Aorta (tissue), 5 donors: ENCODE measurements at regions not wholly inside any gene's neighbourhood (a gene's known extent, or its start where the extent isn't known, plus 50 kb on each side); places are given as distances from the start of the nearest gene placed in this dataset.

Experiments
- ATAC-seq: fragments of 200-7000 bp; cut with Tn5 transposase; one replicate; pipeline ENCODE4 v1.9.1; 2022; ENCODE audit warnings: moderate library complexity; ENCODE audit not compliant: low FRiP score
- DNase-seq, 2 donors: peaks; one replicate each; pipeline ENCODE4 v3.0.0-alpha.2; 2020
- H3K27ac ChIP-seq, 2 donors: one replicate each; pipeline ENCODE4 v1.5.1; 2013; ENCODE audit warnings: low read length in 2 of 2, mild to moderate bottlenecking in 2 of 2, moderate library complexity in 2 of 2, control low read depth in 1 of 2, inconsistent platforms in 1 of 2, low read depth in 1 of 2
- H3K27me3 ChIP-seq, 2 donors: one replicate each; pipeline ENCODE4 v1.6.1; 2013; ENCODE audit warnings: control low read depth in 1 of 2, low read length in 1 of 2, mild to moderate bottlenecking in 1 of 2, moderate library complexity in 1 of 2; ENCODE audit not compliant: insufficient read depth in 2 of 2, control insufficient read depth in 1 of 2
- H3K36me3 ChIP-seq, 2 donors: one replicate each; pipeline ENCODE4 v1.6.1; 2013; ENCODE audit warnings: control low read depth in 1 of 2, low read length in 1 of 2, mild to moderate bottlenecking in 1 of 2; ENCODE audit not compliant: insufficient read depth in 2 of 2, control insufficient read depth in 1 of 2
- H3K4me1 ChIP-seq, 2 donors: one replicate each; pipeline ENCODE4 v1.6.1; 2013; ENCODE audit warnings: low read length in 2 of 2, control low read depth in 1 of 2, mild to moderate bottlenecking in 1 of 2, moderate library complexity in 1 of 2; ENCODE audit not compliant: insufficient read depth in 2 of 2, control insufficient read depth in 1 of 2
- H3K4me3 ChIP-seq, 2 donors: one replicate each; pipeline ENCODE4 v1.5.1; 2013; ENCODE audit warnings: low read length in 2 of 2, control low read depth in 1 of 2, mild to moderate bottlenecking in 1 of 2
- H3K9me3 ChIP-seq: one replicate; pipeline ENCODE4 v1.6.1; 2013; ENCODE audit warnings: mild to moderate bottlenecking, low read length; ENCODE audit not compliant: control insufficient read depth
- WGBS, 2 donors: extraction: QIAGEN DNeasy Blood & Tissue Kit; methylation state at CpG; one replicate each; pipeline ENCODE4 v1.1.7; 2013; 5-methylcytosine and 5-hydroxymethylcytosine counted together
- intact Hi-C, 2 donors: fragments of 100-400 bp; cut with DNase I; formaldehyde crosslinking; loops; one replicate each; pipeline versions ENCODE4 v1.14.2 to v1.15.0; 2022
- donor health status: healthy with polysubstance abuse.
- donor health status: Bipolar disorder and iron deficiency.
- donor health status: DM: no; HTN: no; CAD: no.
- donor health status: DM: no; HTN: no; CAD: no.
- donor health status: DM: yes; HTN: yes; CAD: no.

GRCh38 chr11:16607675-16608644 lies 130.5 kb upstream of the C11orf58 start:
- H3K4me1 ChIP-seq, result no peaks in the 10 kb centered on the region

GRCh38 chr11:16606784-16607674 lies 131.4 kb upstream of the C11orf58 start:
- Histone ChIP-seq H3K9me3 (no peaks in the 10 kb centered on the region), H3K27ac (peak overlapping the region in 1 of 2 donors; percentile 49), H3K4me1 (no peaks in the 10 kb centered on the region), H3K27me3 (peaks cover 0 to 2% of the 10 kb centered on the region in 2 donors), H3K36me3 (no peaks in the 10 kb centered on the region), H3K4me3 (peak overlapping the region; percentile 14 to 24)
- ATAC-seq, result peak; percentile 45
- WGBS, 2 donors, result 1% methylated on average over 76 to 81 of the region's 81 CpGs
- peak; percentile 50 to 81 for DNase-seq
- intact Hi-C loops, result loop anchor here (5.0 to 10.0 kb wide), 2 partner anchors 702 to 955 kb away; no protein-coding TSS in a partner anchor

More at GRCh38 chr11:16607675-16608644, 130.5 kb upstream of the C11orf58 start:
- intact Hi-C loops, result loop anchor here (2.0 to 10.0 kb wide), 3 partner anchors 703 to 957 kb away; no protein-coding TSS in a partner anchor
- peak overlapping the region; percentile 14 to 24 for H3K4me3 ChIP-seq
- peaks cover 0 to 2% of the 10 kb centered on the region in 2 donors for H3K27me3 ChIP-seq
- ATAC-seq, result no peak
- WGBS, 2 donors, result 26 to 27% methylated on average over 25 of the region's 25 CpGs
- peak; percentile 64 to 81 for DNase-seq
- H3K36me3 ChIP-seq, result no peaks in the 10 kb centered on the region
- peak overlapping the region in 1 of 2 donors; percentile 7 for H3K27ac ChIP-seq
- H3K9me3 ChIP-seq, result no peaks in the 10 kb centered on the region

GRCh38 chr11:16605894-16606783 lies 132.3 kb upstream of the C11orf58 start:
- Histone ChIP-seq H3K27me3 (no peaks in the 10 kb centered on the region), H3K4me1 (no peaks in the 10 kb centered on the region), H3K27ac (peak overlapping the region in 1 of 2 donors; percentile 58), H3K4me3 (peak overlapping the region; percentile 14 to 48), H3K9me3 (no peaks in the 10 kb centered on the region), H3K36me3 (no peaks in the 10 kb centered on the region)
- peak; percentile 91 for ATAC-seq
- WGBS, 2 donors, result 0 to 1% methylated on average over 36 of the region's 36 CpGs
- intact Hi-C loops, result loop anchor here (5.0 to 10.0 kb wide), 2 partner anchors 701 to 954 kb away; no protein-coding TSS in a partner anchor
- DNase-seq, result peak; percentile 91 to 95

- no peaks in the 10 kb centered on the region for H3K27me3 ChIP-seq
- H3K4me1 ChIP-seq, result no peaks in the 10 kb centered on the region
- DNase-seq (peak in 1 of 2 donors; percentile 48), ATAC-seq (peak; percentile 3)
- H3K9me3 ChIP-seq, result no peaks in the 10 kb centered on the region
- H3K27ac ChIP-seq, result peak overlapping the region in 1 of 2 donors; percentile 58
- no peaks in the 10 kb centered on the region for H3K36me3 ChIP-seq
- peak overlapping the region; percentile 14 to 48 for H3K4me3 ChIP-seq
- 1 to 2% methylated on average over 32 of the region's 32 CpGs for WGBS, 2 donors
- intact Hi-C loops, result loop anchor here (5.0 to 10.0 kb wide), 2 partner anchors 701 to 953 kb away; no protein-coding TSS in a partner anchor
These were observed 133.0 kb upstream of the C11orf58 start for GRCh38 chr11:16605389-16605893.

- intact Hi-C loops, result loop anchor here (5.0 to 10.0 kb wide), 2 partner anchors 700 to 953 kb away; no protein-coding TSS in a partner anchor
- peak; percentile 55 to 81 for DNase-seq
These were observed 133.6 kb upstream of the C11orf58 start for GRCh38 chr11:16604794-16605388.

DNA sequence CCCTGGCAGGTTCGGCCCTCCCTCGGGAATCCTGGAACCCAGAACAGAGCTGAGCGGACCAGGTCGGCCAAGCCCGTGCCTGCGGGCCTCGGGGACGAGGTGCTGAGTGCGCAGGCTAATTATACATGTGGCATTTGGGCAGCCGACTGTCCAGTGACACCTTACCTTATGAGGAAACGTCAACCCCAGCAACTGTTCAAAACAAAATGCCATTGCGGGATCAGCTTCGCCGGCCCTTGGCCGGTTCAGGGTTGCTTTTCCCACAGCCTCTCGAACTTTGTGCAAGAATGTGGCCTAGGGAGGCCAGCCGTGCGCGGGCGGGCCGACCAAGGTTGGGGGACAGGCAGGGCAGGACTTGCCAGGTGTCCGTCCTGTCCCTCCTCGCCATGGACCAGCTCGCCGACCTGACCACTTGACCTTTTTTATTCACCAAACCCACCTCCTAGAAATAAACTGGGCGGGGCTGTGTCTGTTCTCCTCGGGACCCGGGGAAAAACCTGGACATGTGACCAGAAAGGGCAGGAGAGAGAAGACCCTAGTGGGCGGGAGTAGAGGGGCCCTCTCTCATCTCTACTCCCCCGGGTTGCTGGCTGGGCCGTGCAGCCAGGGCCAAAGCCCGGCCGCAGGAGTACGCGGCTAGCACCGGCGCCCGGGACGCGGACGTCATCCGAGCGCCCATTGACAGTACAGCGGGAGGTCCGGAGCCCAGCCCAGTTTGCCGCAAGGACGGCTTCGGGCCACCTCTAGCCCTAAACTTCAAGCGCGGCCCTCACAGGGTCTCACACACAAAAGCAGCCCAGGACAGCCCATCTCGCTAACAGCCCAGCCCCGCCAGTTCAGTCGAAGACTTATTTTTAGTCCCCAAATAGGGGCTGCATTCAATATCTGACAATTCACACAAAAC lies 134.3 kb upstream of the C11orf58 start:
- H3K4me3 ChIP-seq, result peak overlapping the region; percentile 14 to 48
- intact Hi-C loops, result loop anchor here in 1 of 2 donors (10.0 kb wide), 1 partner anchor 699 kb away; no protein-coding TSS in a partner anchor
- 24 to 30% methylated on average over 53 of the region's 53 CpGs for WGBS, 2 donors
- no peaks in the 10 kb centered on the region for H3K27me3 ChIP-seq
- ATAC-seq, result peak; percentile 55
- H3K4me1 ChIP-seq, result no peaks in the 10 kb centered on the region
- no peaks in the 10 kb centered on the region for H3K9me3 ChIP-seq
- H3K36me3 ChIP-seq, result no peaks in the 10 kb centered on the region
- peak; percentile 56 to 82 for DNase-seq
- peak overlapping the region in 1 of 2 donors; percentile 6 for H3K27ac ChIP-seq

More at GRCh38 chr11:16604794-16605388, 133.6 kb upstream of the C11orf58 start:
- WGBS, 2 donors, result 1% methylated on average over 30 to 57 of the region's 57 CpGs
- peak overlapping the region in 1 of 2 donors; percentile 58 for H3K27ac ChIP-seq
- H3K27me3 ChIP-seq, result no peaks in the 10 kb centered on the region
- no peaks in the 10 kb centered on the region for H3K36me3 ChIP-seq
- H3K4me3 ChIP-seq, result peak overlapping the region; percentile 14 to 48
- H3K4me1 ChIP-seq, result no peaks in the 10 kb centered on the region
- no peaks in the 10 kb centered on the region for H3K9me3 ChIP-seq
- peak; percentile 45 for ATAC-seq
